Activated CD4-positive, alpha-beta T cell treated with anti-CD3 and anti-CD28 coated beads, Interleukin-2, amount 50 U/mL, for 16 hours (primary cell): ENCODE measurements at regions not wholly inside any gene's neighbourhood (a gene's known extent, or its start where the extent isn't known, plus 50 kb on each side); places are given as distances from the start of the nearest gene placed in this dataset.
"Not testable (repeated sequence)": the region's sequence is repeated elsewhere in the genome, so short reads cannot be mapped to it uniquely, and the experiment has no call there.

Experiments
- DNase-seq: peaks from one replicate; pipeline ENCODE4 v3.0.0-alpha.2; 2020

DNA sequence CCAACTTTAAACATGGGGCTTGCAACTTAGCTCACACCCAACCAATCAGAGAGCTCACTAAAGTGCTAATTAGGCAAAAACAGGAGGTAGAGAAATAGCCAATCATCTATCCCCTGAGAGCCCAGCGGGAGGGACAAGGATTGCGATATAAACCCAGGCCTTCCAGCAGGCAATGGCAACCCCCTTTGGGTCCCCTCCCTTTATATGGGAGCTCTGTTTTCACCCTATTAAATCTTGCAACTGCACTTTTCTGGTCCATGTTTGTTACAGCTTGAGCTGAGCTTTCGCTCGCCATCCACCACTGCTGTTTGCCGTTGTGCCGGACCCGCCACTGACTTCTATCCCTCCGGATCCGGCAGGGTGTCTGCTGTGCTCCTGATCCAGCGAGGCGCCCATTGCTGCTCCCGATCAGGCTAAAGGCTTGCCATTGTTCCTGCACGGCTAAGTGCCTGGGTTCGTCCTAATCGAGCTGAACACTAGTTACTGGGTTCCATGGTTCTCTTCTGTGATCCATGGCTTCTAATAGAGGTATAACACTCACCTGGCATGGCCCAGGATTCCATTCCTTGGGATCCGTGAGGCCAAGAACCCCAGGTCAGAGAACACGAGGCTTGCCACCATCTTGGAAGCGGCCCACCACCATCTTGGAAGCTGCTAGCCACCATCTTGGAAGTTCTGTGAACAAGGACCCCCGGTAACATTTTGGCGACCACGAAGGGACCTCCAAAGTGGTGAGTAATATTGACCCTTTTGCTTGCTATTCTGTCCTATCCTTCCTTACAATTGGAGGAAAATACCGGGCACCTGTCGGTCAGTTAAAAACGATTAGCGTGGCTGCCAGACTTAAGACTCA lies 161.3 kb upstream of the GCFC2 start:
- not testable (repeated sequence) for DNase-seq

DNA sequence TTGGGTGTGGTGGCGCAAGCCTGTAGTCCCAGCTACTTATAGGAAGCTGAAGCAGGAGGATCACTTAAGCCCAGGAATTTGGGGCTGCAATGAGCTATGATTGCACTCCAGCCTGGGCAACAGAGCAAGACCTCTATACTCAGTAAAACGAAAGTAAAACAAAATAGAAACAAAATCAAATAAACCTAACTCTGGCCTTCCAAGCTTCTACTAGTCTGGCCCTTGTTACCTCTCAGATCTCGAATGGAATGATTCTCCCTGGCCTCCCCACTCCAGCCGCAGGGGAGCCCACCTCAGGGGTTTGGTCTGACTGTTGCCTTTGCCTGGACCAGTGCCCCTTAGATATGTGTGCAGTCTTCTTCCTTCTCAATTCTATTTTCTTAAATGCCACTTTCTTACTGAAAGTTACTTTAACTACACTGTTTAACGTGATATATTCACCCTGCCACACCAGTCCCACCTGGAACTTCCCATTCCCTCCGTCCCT lies 160.0 kb upstream of the GCFC2 start:
- DNase-seq: no peak

DNA sequence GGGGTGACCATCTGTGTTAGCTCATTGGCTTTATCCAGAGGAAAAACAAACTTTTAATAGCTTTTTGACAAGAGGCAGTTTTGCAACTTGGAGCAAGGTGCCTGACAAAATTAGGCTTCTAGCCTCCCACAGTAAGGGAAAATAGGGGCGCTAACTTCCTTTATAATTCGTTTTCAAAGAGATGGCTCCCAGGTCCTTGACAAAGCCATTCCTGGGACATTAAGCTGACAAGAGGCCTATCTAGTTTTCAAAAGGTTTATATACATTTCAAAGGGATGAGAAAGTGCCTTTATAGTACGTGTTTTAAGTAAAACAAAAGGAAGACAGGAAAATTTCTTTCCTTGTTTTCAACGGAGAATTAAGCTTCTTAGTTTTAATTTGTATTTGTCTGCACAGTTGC lies 159.4 kb upstream of the GCFC2 start:
- no peak for DNase-seq

- DNase-seq: no peak
Observed at GRCh38 chr2:75865702-75866101, 155.0 kb upstream of the GCFC2 start.

DNA sequence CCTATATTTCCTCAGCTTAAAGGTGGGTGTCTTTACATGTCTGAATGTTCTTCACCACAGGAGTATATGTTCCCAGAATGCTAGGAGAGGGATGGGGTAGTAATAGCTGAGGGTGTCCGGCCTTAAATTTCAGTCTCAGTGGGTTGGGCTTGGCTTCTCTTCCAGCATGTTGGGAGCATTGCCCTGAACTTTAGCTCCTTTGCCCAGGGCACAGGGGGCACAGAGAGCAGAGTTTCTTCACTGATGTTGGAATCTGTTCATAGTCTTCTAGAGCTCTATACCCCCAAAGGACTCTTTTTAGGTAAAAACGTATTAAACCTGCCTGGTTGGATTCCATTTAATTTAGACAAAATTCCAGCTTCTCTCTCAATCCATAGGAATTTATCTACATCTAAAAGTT lies 154.4 kb upstream of the GCFC2 start:
- no peak for DNase-seq

DNA sequence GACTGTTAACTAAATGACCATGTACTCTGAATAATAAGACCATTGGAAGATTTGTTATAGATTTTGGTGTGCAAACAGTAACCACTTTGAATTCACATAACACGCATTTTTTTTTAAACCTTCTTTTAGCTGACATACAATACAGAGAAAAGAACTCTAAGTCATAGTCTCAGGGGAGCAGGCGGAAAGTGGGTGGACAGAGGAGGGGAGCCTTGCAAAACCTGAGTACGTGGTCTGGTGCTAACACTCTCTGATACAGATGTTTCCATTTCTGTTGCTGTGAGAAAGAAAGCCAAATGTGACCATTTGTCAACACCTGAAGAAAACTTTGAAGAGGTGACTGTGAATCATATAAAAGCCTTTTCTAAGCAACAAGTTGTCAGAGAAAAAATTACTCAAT lies 151.8 kb upstream of the GCFC2 start:
- no peak for DNase-seq

DNA sequence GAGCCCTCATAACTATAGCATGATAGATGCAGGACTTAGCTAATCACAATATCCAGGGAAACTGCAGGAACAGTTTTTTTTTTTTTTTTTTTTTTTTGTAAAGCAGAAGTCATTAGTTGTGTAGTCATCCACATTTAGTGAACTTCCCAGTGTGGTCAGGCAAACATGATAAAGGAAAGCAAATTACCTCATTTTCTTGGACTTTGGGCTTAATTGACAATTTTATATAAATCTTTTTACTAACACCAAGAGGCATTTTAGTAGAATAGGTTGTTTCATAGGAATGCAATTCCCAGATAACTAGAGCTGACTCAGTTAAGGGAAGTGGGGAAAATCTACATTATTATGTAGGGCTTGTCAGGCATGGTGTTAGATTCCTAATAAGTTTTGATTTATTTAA lies 142.7 kb upstream of the GCFC2 start:
- no peak for DNase-seq

DNA sequence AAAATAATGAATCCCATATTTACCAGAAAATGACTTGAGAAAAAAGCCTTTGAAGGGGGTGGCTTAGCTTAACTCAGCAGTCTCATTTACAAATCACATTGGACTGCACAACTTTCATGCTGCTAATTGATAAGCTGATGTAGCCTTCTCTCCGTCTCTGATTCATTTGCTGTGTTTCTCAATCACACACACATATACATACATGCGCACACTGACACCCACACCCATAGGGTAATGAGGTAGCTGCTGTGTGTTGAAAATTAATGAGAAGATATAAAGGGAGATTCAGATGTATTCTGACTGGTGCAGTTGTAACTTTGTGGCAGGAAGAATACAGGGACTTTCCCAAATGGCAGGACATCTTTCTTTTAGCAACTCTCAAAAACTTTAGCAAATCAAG lies 141.9 kb upstream of the GCFC2 start:
- no peak for DNase-seq

- DNase-seq: no peak
Observed at GRCh38 chr2:75846683-75847190, 136.0 kb upstream of the GCFC2 start.

- DNase-seq: peak; percentile 45
Observed at GRCh38 chr2:75844651-75845050, 133.9 kb upstream of the GCFC2 start.

DNA sequence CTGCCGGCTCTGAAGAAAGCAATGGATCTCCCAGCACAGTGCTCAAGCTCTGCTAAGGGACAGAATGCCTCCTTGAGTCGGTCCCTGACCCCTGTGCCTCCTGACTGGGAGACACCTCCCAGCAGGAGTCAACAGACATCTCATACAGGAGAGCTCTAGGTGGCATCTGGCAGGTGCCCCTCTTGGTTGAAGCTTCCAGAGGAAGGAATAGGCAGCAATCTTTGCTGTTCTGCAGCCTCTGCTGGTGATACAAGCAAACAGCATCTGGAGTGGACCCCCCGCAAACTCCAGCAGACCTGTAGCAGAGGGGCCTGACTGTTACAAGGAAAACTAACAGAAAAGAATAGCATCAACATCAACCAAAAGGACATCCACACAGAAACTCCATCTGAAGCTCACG lies 123.9 kb upstream of the GCFC2 start:
- DNase-seq: not testable (repeated sequence)

DNA sequence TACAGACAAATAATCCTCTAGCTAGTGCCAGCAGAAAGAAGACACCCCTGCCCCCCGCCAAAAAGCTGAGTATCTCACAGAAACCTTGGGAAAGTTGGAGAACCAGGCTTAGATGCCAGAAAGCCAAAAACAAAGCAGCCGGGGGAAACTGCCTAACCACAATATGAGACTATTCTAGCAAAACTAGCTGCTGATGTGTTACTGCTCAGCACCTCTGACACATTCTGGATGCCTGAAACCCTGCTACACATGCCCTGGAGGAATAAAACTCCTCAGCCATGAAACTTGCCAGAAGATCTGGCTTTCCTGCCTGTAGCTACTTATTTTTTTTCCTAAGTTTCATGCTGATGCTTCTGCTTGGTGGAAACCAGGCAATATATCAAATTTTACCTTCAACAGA lies 122.7 kb upstream of the GCFC2 start:
- DNase-seq: no peak

DNA sequence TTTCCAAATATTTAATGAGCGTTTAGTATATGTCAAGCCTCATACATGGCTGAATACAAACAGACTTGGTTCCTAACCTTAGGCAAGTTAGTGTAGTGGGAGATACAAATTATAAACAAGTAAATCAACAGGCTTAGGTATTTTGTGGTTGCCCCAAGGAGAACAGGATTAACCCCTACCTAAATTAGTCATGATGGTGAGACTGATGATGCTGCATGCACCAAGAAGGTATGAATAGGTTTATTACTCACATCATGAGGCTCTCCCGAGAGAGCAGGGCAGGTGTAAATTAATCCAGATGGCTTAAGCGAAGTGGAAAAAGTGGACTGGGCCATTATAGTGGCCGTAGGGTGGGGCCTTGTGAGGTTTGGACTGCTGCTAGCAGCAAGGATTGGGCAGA lies 118.1 kb upstream of the GCFC2 start:
- DNase-seq: no peak

DNA sequence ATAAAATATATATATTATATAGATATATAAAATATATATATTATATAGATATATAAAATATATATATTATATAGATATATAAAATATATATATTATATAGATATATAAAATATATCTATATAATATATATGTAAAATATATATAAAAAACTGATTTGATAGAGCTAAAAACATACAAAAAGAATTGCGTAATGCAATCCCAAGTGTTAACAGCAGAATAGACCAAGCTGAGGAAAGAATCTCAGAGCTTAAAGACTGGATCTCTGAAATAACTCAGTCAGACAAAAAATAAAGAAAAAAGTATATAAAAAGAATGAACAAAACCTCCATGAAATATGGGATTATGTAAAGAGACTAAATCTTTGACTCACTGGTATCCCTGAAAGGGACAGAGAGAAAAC lies 112.8 kb upstream of the GCFC2 start:
- DNase-seq: not testable (repeated sequence)

DNA sequence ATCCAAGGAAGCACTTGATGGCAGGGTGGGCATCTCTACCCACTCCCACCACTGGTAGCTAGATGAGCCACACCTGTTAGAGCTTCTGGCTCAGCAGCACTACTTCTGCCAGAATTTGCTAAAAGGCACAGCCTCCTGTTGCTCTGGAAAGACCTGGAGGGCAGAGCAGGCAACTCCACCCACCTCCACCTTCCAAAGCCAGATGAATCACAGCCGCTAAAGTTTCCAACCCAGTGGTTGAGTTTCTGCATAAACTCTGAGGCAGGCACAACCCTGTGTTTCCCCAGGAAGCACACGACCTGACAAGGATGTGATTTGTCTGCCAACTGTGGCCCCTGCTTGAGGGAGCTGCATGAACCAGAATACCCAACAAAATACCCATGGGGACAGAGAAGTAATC lies 111.6 kb upstream of the GCFC2 start:
- no peak for DNase-seq

DNA sequence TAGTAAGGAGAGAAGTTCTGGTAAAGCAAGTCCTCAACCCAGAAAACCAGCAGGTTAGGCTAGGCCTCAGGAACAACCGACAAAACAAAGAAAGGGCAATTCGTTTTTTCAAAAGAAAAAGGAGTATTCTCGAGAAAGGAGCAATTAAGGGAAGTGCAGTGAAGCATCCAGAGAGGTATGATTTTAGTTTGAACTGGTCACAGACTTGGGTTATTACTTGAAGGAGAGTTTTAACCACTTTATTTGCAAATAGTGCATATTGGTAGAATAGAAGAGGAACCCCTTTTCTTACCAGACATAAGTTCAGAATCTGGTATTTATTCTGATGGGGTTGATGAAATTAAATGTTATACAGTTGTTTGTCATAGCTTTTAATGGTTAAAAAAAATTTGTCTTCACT lies 110.0 kb upstream of the GCFC2 start:
- no peak for DNase-seq

GRCh38 chr2:75810611-75811330 lies 100.1 kb upstream of the GCFC2 start:
- DNase-seq: no peak

GRCh38 chr2:75808793-75809535 lies 98.2 kb upstream of the GCFC2 start:
- no peak for DNase-seq

GRCh38 chr2:75807992-75808391 lies 97.3 kb upstream of the GCFC2 start:
- DNase-seq: no peak

- DNase-seq: no peak
Observed at GRCh38 chr2:75801234-75801982, 90.7 kb upstream of the GCFC2 start.

GRCh38 chr2:75800456-75800855 lies 89.7 kb upstream of the GCFC2 start:
- no peak for DNase-seq

GRCh38 chr2:75799859-75800258 lies 89.1 kb upstream of the GCFC2 start:
- DNase-seq: no peak

- no peak for DNase-seq
Observed at GRCh38 chr2:75798569-75798968, 87.9 kb upstream of the GCFC2 start.
